SK-N-SH (cell line): ENCODE measurements at regions not wholly inside any gene's neighbourhood (a gene's known extent, or its start where the extent isn't known, plus 50 kb on each side); places are given as distances from the start of the nearest gene placed in this dataset.

Experiments used
- CTCF ChIA-PET: fragments of 300-600, 350-600 bp; formaldehyde crosslinking; extraction: SDS; loops from one replicate; lab custom pipeline; 2021; lab: Yijun Ruan, JAX
- POLR2A ChIA-PET: fragments of 350-600 bp; sonication (Branson Sonifier 250); formaldehyde crosslinking; extraction: SDS; loops from one replicate; lab custom pipeline; 2020; ENCODE audit warnings: antibody characterized with exemption, inconsistent platforms; lab: Yijun Ruan, JAX
- DNase-seq: peaks from one replicate; pipeline ENCODE4 v3.0.0; 2012
- H2AFZ ChIP-seq: fragments of 200-600 bp; sonication (generic); 2 replicates; pipeline ENCODE4 v1.8.1; 2016; ENCODE audit warnings: antibody characterized with exemption, mild to moderate bottlenecking, low read depth
- H3F3A ChIP-seq: fragments of 200-600 bp; sonication (generic); replicated peaks from 2 replicates; pipeline ENCODE3; 2016; ENCODE audit warnings: antibody characterized with exemption, mild to moderate bottlenecking; ENCODE audit not compliant: insufficient read depth
- H3K27ac ChIP-seq, 2 experiments: fragments of 200-500 bp in 1 of 2; fragments of 200-600 bp in 1 of 2; sonication (Bioruptor generic) in 1 of 2; sonication (generic), shearing (Covaris generic) in 1 of 2; 2 replicates each; pipeline versions ENCODE4 v1.5.1 to v1.6.1; 2014 to 2016; ENCODE audit warnings: low read depth in 2 of 2, inconsistent platforms in 1 of 2, low read length in 1 of 2, mild to moderate bottlenecking in 1 of 2, mixed read lengths in 1 of 2
- H3K27me3 ChIP-seq: fragments of 200-600 bp; sonication (generic), shearing (Covaris generic); 2 replicates; pipeline ENCODE4 v1.6.1; 2016; ENCODE audit warnings: mixed run types; ENCODE audit not compliant: insufficient read depth
- H3K36me3 ChIP-seq, 2 experiments: fragments of 200-500 bp in 1 of 2; fragments of 200-600 bp in 1 of 2; sonication (Bioruptor generic) in 1 of 2; sonication (generic) in 1 of 2; replicated peaks in 1 of 2; 2 replicates each; pipeline versions ENCODE3 to v1.5.1; 2014 to 2016; ENCODE audit warnings: low read length in 1 of 2, mild to moderate bottlenecking in 1 of 2; ENCODE audit not compliant: insufficient read depth in 2 of 2, control insufficient read depth in 1 of 2
- H3K4me1 ChIP-seq, 2 experiments: fragments of 200-500 bp in 1 of 2; fragments of 200-600 bp in 1 of 2; sonication (Bioruptor generic) in 1 of 2; sonication (generic), shearing (Covaris generic) in 1 of 2; 2 replicates each; pipeline versions ENCODE4 v1.5.1 to v1.6.1; 2014 to 2016; ENCODE audit warnings: low read depth in 1 of 2, low read length in 1 of 2, mixed run types in 1 of 2; ENCODE audit not compliant: insufficient read depth in 2 of 2, control insufficient read depth in 1 of 2
- H3K4me2 ChIP-seq: fragments of 200-600 bp; sonication (generic), shearing (Covaris generic); 2 replicates; pipeline ENCODE4 v1.6.1; 2017; ENCODE audit warnings: mixed run types
- H3K4me3 ChIP-seq, 2 experiments: fragments of 200-500 bp in 1 of 2; fragments of 200-600 bp in 1 of 2; sonication (Bioruptor generic) in 1 of 2; sonication (generic), shearing (Covaris generic) in 1 of 2; 2 replicates each; pipeline versions ENCODE4 v1.5.1 to v1.8.1; 2014 to 2016; ENCODE audit warnings: low read depth in 2 of 2, inconsistent platforms in 1 of 2, low read length in 1 of 2, mild to moderate bottlenecking in 1 of 2, mixed read lengths in 1 of 2, moderate library complexity in 1 of 2
- H3K79me2 ChIP-seq: fragments of 200-600 bp; sonication (generic); 2 replicates; pipeline ENCODE4 v1.8.1; 2017; ENCODE audit warnings: mild to moderate bottlenecking; ENCODE audit not compliant: insufficient read depth
- H3K9ac ChIP-seq: fragments of 200-600 bp; sonication (generic); 2 replicates; pipeline ENCODE4 v1.6.1; 2017; ENCODE audit warnings: mixed run types
- H3K9me2 ChIP-seq: fragments of 200-600 bp; sonication (generic); 2 replicates; pipeline ENCODE4 v1.6.1; 2017; ENCODE audit warnings: mixed run types
- H3K9me3 ChIP-seq: fragments of 200-600 bp; sonication (generic); 2 replicates; pipeline ENCODE4 v1.6.1; 2017; ENCODE audit warnings: mixed run types, mild to moderate bottlenecking, moderate library complexity
- H4K20me1 ChIP-seq: fragments of 200-600 bp; sonication (generic); 2 replicates; pipeline ENCODE4 v1.6.1; 2017; ENCODE audit warnings: mild to moderate bottlenecking, mixed run types; ENCODE audit not compliant: insufficient read depth
- CHD2 ChIP-seq: fragments of 150-350 bp; IDR thresholded peaks from 2 replicates; pipeline ENCODE4 v1.6.1; 2018; ENCODE audit warnings: low read length; ENCODE audit not compliant: partially characterized antibody
- EP300 ChIP-seq, 2 experiments: IDR thresholded peaks; 2 replicates each; pipeline versions ENCODE4 v1.4.0 to v1.6.1; 2012; ENCODE audit warnings: borderline replicate concordance in 1 of 2, low read depth in 1 of 2, low read length in 1 of 2
- FOSL2 ChIP-seq: IDR thresholded peaks from 2 replicates; pipeline ENCODE4 v1.4.0; 2012; ENCODE audit warnings: low read depth, mild to moderate bottlenecking, moderate library complexity, borderline replicate concordance
- FOXJ3 ChIP-seq: sonication (generic); formaldehyde crosslinking; IDR thresholded peaks from 2 replicates; pipeline ENCODE4 v1.5.1; 2020; ENCODE audit warnings: mild to moderate bottlenecking, missing genetic modification reagents
- IRF3 ChIP-seq: fragments of 150-350 bp; IDR thresholded peaks from 2 replicates; pipeline ENCODE4 v1.6.1; 2016; ENCODE audit warnings: mild to moderate bottlenecking, low read depth, low read length
- JUND ChIP-seq: IDR thresholded peaks from 2 replicates; pipeline ENCODE4 v1.4.0; 2012
- MAX ChIP-seq: IDR thresholded peaks from 2 replicates; pipeline ENCODE4 v1.4.0; 2012; ENCODE audit warnings: low read depth
- PBX3 ChIP-seq: IDR thresholded peaks from 2 replicates; pipeline ENCODE4; 2012
- RCOR1 ChIP-seq: fragments of 150-350 bp; IDR thresholded peaks from 2 replicates; pipeline ENCODE4 v1.6.1; 2017; ENCODE audit warnings: antibody characterized with exemption, low read length
- REST ChIP-seq: IDR thresholded peaks from 2 replicates; pipeline ENCODE4 v1.6.1; 2012; ENCODE audit warnings: mild to moderate bottlenecking, low read depth, low read length, moderate library complexity
- RFX5 ChIP-seq: IDR thresholded peaks from 2 replicates; pipeline ENCODE4 v1.6.1; 2012; ENCODE audit warnings: mild to moderate bottlenecking, improper control_type of control experiment, low read length
- SIN3A ChIP-seq: IDR thresholded peaks from 2 replicates; pipeline ENCODE4 v1.6.1; 2012; ENCODE audit warnings: low read depth, mild to moderate bottlenecking, low read length, moderate library complexity, borderline replicate concordance
- SMC3 ChIP-seq: IDR thresholded peaks from 2 replicates; pipeline ENCODE4 v1.6.1; 2012; ENCODE audit warnings: low read depth, low read length, improper control_type of control experiment
- USF1 ChIP-seq: IDR thresholded peaks from 2 replicates; pipeline ENCODE4 v1.4.0; 2012; ENCODE audit warnings: low read depth, borderline replicate concordance
- USF2 ChIP-seq: fragments of 150-350 bp; IDR thresholded peaks from 2 replicates; pipeline ENCODE4 v1.6.1; 2017; ENCODE audit warnings: antibody characterized with exemption, low read length, low read depth, borderline replicate concordance
- YY1 ChIP-seq: IDR thresholded peaks from 2 replicates; pipeline ENCODE4 v1.4.0; 2012; ENCODE audit warnings: low read depth, mild to moderate bottlenecking
- ZBTB33 ChIP-seq: IDR thresholded peaks from 2 replicates; pipeline ENCODE4 v1.4.0; 2012; ENCODE audit warnings: low read depth, borderline replicate concordance
- WGBS: methylation state at CpG from one replicate; pipeline ENCODE4 v1.1.6; 2017; ENCODE audit warnings: low lambda C conversion rate; 5-methylcytosine and 5-hydroxymethylcytosine counted together

- no peak for TF ChIP-seq REST
Observed at GRCh38 chrX:104450316-104450715, 115.7 kb upstream of the IL1RAPL2 start (continued).

GRCh38 chrX:104445591-104445990, 120.4 kb upstream of the IL1RAPL2 start:
- no peaks in the 10 kb centered on the region for H3K36me3 ChIP-seq
- TF ChIP-seq FOSL2, result no peak
- TF ChIP-seq CHD2, result no peak
- TF ChIP-seq YY1, result no peak
- no peak for TF ChIP-seq PBX3
- no peak for TF ChIP-seq REST
- no peak for TF ChIP-seq USF1
- TF ChIP-seq RCOR1, result no peak
- TF ChIP-seq MAX, result no peak
- no peak for TF ChIP-seq USF2
- TF ChIP-seq RFX5, result no peak
- TF ChIP-seq SIN3A, result no peak
- TF ChIP-seq IRF3, result no peak
- no peak for TF ChIP-seq FOXJ3 (CRISPR knock-in tag)
- TF ChIP-seq JUND, result no peak
- no peak for TF ChIP-seq SMC3
- TF ChIP-seq EP300 (IDR thresholded peaks at IDR 0.05; ENCODE audit: borderline replicate concordance in 1 of 2, low read depth in 1 of 2, low read length in 1 of 2), result no peak
- TF ChIP-seq ZBTB33, result no peak
- TF ChIP-seq, all 33 proteins: peak for 0
- no peaks in the 10 kb centered on the region for H3F3A ChIP-seq
- no peak overlapping the region for H2AFZ ChIP-seq
- H3K9me2 ChIP-seq, result no peaks in the 10 kb centered on the region
- no peak overlapping the region for H3K27ac ChIP-seq
- H3K9ac ChIP-seq, result no peak overlapping the region
- H3K27me3 ChIP-seq, result peaks cover 5% of the 10 kb centered on the region; the same call in 1 of the 2 replicates
- no peaks in the 10 kb centered on the region for H3K79me2 ChIP-seq
- H4K20me1 ChIP-seq, result no peaks in the 10 kb centered on the region
- no peak overlapping the region for H3K4me2 ChIP-seq
- H3K4me3 ChIP-seq, result no peak overlapping the region
- no peaks in the 10 kb centered on the region for H3K4me1 ChIP-seq
- CTCF ChIA-PET, result no interaction called here
- no peak for DNase-seq
- 4% methylated on average over 2 of the region's 2 CpGs for WGBS
- no peaks in the 10 kb centered on the region for H3K9me3 ChIP-seq
- POLR2A ChIA-PET, result no interaction called here
